Adrenal gland (tissue), 5 donors: ENCODE measurements at regions not wholly inside any gene's neighbourhood (a gene's known extent, or its start where the extent isn't known, plus 50 kb on each side); places are given as distances from the start of the nearest gene placed in this dataset.

ENCODE experiments used
- POLR2A ChIP-seq, 2 donors: fragments of 450-650 bp; IDR thresholded peaks; one replicate each; pipeline ENCODE4 v1.6.1; 2017; ENCODE audit warnings: antibody characterized with exemption in 2 of 2, mild to moderate bottlenecking in 2 of 2, moderate library complexity in 1 of 2
- TF ChIP-seq, protein P1 (sequence below), 6 experiments: fragments of 450-650 bp in 4 of 6; fragments of 200-600 bp in 2 of 6; sonication (generic) in 1 of 6; IDR thresholded peaks; 1 replicate in 5 of 6; 2 replicates in 1 of 6; pipeline versions ENCODE4 v1.5.1 to v1.8.0; 2016 to 2021; ENCODE audit warnings: antibody characterized with exemption in 6 of 6, mild to moderate bottlenecking in 2 of 6, moderate library complexity in 1 of 6
- donor health status: DM: no; HTN: no; CAD: no.

DNA sequence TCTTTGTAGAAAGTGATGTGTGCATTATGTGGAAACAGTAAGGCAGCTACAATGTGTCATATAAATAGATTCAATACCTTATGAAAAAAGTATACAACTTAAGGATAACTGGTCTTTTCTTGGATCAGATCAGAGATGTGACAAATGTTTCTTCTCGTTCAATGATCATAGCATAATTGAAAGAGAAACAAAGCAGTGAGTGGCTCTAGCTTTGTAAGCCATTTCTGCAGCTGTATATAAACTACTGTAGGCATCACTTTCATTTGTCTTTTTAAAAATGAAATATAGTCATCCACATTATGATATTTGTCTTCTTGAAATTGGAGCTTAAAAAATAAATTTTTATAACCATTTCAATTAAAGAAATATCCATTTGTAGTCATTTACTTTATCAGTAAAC is 63.8 kb upstream of the LMO3 start:
- TF ChIP-seq, protein P1, sequence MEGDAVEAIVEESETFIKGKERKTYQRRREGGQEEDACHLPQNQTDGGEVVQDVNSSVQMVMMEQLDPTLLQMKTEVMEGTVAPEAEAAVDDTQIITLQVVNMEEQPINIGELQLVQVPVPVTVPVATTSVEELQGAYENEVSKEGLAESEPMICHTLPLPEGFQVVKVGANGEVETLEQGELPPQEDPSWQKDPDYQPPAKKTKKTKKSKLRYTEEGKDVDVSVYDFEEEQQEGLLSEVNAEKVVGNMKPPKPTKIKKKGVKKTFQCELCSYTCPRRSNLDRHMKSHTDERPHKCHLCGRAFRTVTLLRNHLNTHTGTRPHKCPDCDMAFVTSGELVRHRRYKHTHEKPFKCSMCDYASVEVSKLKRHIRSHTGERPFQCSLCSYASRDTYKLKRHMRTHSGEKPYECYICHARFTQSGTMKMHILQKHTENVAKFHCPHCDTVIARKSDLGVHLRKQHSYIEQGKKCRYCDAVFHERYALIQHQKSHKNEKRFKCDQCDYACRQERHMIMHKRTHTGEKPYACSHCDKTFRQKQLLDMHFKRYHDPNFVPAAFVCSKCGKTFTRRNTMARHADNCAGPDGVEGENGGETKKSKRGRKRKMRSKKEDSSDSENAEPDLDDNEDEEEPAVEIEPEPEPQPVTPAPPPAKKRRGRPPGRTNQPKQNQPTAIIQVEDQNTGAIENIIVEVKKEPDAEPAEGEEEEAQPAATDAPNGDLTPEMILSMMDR (IDR thresholded peaks at IDR 0.05) = no peak
- TF ChIP-seq POLR2A (IDR thresholded peaks at IDR 0.05) = no peak
